ENCODE measurements at regions not wholly inside any gene's neighbourhood (a gene's known extent, or its start where the extent isn't known, plus 50 kb on each side); places are given as distances from the start of the nearest gene placed in this dataset.
"Not testable (repeated sequence)": the region's sequence is repeated elsewhere in the genome, so short reads cannot be mapped to it uniquely, and the experiment has no call there.

DNA sequence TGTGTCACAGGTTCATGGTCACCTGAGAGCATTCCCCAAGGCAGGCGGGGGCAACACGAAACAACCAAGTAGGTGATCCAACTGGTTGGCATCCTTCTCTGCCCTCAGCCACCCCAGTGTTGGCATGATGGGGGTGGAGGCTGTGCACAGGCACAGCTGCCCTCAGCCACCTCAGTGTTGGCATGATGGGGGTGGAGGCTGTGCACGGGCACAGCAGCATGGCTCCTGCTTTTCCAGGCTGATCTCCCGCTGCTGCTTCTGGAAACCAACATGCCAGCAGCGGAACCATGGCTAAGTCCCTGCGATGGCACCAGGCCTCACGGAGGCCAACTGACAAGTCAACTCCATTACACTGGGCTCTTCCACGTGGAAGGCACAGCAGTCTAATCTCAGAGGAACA is 447.8 kb downstream of the PTPRU start:
- Histone ChIP-seq H3K4me1 (ENCODE audit: insufficient read depth, low read length) (no peaks in the 10 kb centered on the region), H3K9me3 (ENCODE audit: low read length) (no peaks in the 10 kb centered on the region), H3K36me3 (ENCODE audit: insufficient read depth, low read length) (no peaks in the 10 kb centered on the region), H3K9ac (ENCODE audit: low read length) (no peak overlapping the region), H3K27ac (ENCODE audit: low read depth, low read length) (no peak overlapping the region), H3K4me3 (ENCODE audit: low read depth in 1 of 2, low read length in 2 of 2) (no peak overlapping the region), H3K27me3 (ENCODE audit: control insufficient read depth in 1 of 2, insufficient read depth in 2 of 2, low read length in 2 of 2) (peaks cover 0 to 14% of the 10 kb centered on the region in 2 donors)

DNA sequence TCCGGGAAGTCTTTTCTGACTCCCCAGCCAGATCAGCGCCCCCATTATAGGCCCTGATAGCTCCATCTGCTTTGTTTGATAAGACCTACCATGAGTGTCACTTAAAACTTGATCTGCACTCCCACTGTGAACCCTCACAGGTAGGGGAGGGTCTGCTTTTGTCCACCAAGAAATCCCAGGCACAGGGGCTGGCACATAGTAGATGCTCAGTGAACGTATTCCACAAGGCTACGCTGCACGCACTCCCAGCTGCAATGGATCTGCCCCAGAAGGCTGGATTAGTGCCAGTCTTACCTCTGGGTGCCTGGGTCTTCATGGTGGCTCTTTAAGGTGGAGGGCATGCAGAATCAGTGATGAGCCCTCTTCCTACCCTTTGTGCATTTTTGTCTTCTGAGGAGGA is 447.1 kb downstream of the PTPRU start:
- H3K36me3 ChIP-seq (ENCODE audit: insufficient read depth, low read length), result no peaks in the 10 kb centered on the region
- H3K27ac ChIP-seq (ENCODE audit: low read depth, low read length), result no peak overlapping the region
- no peak overlapping the region for H3K4me3 ChIP-seq (ENCODE audit: low read depth in 1 of 2, low read length in 2 of 2)
- no peaks in the 10 kb centered on the region for H3K9me3 ChIP-seq (ENCODE audit: low read length)
- H3K4me1 ChIP-seq (ENCODE audit: insufficient read depth, low read length), result no peaks in the 10 kb centered on the region
- H3K9ac ChIP-seq (ENCODE audit: low read length), result no peak overlapping the region
- peaks cover 0 to 11% of the 10 kb centered on the region in 2 donors for H3K27me3 ChIP-seq (ENCODE audit: control insufficient read depth in 1 of 2, insufficient read depth in 2 of 2, low read length in 2 of 2)

DNA sequence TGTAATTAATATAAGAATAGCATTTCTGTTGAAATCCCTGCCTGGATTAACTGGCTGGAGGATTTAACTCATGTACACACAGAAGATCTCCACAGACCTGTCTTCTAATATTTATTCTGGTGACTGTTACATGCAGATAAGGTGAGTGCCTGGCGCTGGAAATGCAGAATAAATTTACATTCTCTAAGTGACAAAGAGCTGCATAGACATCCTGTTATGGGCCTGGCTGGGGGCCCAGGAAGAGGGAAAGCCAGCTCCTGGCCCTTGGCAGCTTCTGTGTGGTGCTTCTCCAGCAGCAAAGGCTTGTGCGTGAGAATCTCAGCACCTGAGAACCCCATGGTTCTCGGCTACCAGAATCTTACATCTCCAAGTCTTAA is 446.6 kb downstream of the PTPRU start:
- H3K4me1 ChIP-seq (ENCODE audit: insufficient read depth, low read length), result no peaks in the 10 kb centered on the region
- H3K27ac ChIP-seq (ENCODE audit: low read depth, low read length), result no peak overlapping the region
- H3K27me3 ChIP-seq (ENCODE audit: control insufficient read depth in 1 of 2, insufficient read depth in 2 of 2, low read length in 2 of 2), result peaks cover 0 to 11% of the 10 kb centered on the region in 2 donors
- H3K36me3 ChIP-seq (ENCODE audit: insufficient read depth, low read length), result no peaks in the 10 kb centered on the region
- H3K4me3 ChIP-seq (ENCODE audit: low read depth in 1 of 2, low read length in 2 of 2), result no peak overlapping the region
- no peaks in the 10 kb centered on the region for H3K9me3 ChIP-seq (ENCODE audit: low read length)
- H3K9ac ChIP-seq (ENCODE audit: low read length), result no peak overlapping the region

- Histone ChIP-seq H3K4me3 (ENCODE audit: low read depth in 1 of 2, low read length in 2 of 2) (no peak overlapping the region), H3K27me3 (ENCODE audit: control insufficient read depth in 1 of 2, insufficient read depth in 2 of 2, low read length in 2 of 2) (peaks cover 0 to 11% of the 10 kb centered on the region in 2 donors), H3K36me3 (ENCODE audit: insufficient read depth, low read length) (no peaks in the 10 kb centered on the region), H3K9me3 (ENCODE audit: low read length) (no peaks in the 10 kb centered on the region), H3K4me1 (ENCODE audit: insufficient read depth, low read length) (no peaks in the 10 kb centered on the region), H3K27ac (ENCODE audit: low read depth, low read length) (no peak overlapping the region), H3K9ac (ENCODE audit: low read length) (no peak overlapping the region)
Measured at GRCh38 chr1:29682171-29682918, 446.0 kb downstream of the PTPRU start.

DNA sequence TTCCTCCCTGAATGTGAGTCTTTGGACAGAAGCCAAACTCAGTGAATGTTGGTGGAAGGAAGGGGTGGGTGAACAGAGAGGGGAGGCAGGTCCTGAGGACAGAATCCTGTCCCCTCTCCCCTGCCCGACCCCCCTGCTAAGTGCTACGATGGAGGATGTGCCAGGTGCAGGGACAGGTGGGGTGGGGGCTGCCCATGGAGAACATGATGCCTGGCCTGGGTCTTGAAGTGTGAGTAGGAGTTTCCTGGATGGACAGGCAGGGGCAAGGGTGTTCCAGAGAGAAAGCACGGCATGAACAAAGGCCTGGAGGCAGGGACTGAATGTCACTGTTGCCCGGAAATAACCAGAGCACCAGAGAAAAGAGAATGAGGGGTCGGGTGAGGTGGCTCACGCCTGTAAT is 445.1 kb downstream of the PTPRU start:
- not testable (repeated sequence) for H3K9ac ChIP-seq (ENCODE audit: low read length); H3K9me3 ChIP-seq (ENCODE audit: low read length); H3K27ac ChIP-seq (ENCODE audit: low read depth, low read length); H3K4me1 ChIP-seq (ENCODE audit: insufficient read depth, low read length); H3K36me3 ChIP-seq (ENCODE audit: insufficient read depth, low read length); H3K4me3 ChIP-seq (ENCODE audit: low read depth in 1 of 2, low read length in 2 of 2)
- peaks cover 0 to 11% of the 10 kb centered on the region in 2 donors for H3K27me3 ChIP-seq (ENCODE audit: control insufficient read depth in 1 of 2, insufficient read depth in 2 of 2, low read length in 2 of 2)

- no peaks in the 10 kb centered on the region for H3K9me3 ChIP-seq (ENCODE audit: low read length)
- no peak overlapping the region for H3K27ac ChIP-seq (ENCODE audit: low read depth, low read length)
- no peaks in the 10 kb centered on the region for H3K4me1 ChIP-seq (ENCODE audit: insufficient read depth, low read length)
- H3K27me3 ChIP-seq (ENCODE audit: control insufficient read depth in 1 of 2, insufficient read depth in 2 of 2, low read length in 2 of 2), result peaks cover 0 to 9% of the 10 kb centered on the region in 2 donors
- no peak overlapping the region for H3K9ac ChIP-seq (ENCODE audit: low read length)
- no peaks in the 10 kb centered on the region for H3K36me3 ChIP-seq (ENCODE audit: insufficient read depth, low read length)
- no peak overlapping the region for H3K4me3 ChIP-seq (ENCODE audit: low read depth in 1 of 2, low read length in 2 of 2)
Measured at GRCh38 chr1:29679828-29680558, 443.7 kb downstream of the PTPRU start.

DNA sequence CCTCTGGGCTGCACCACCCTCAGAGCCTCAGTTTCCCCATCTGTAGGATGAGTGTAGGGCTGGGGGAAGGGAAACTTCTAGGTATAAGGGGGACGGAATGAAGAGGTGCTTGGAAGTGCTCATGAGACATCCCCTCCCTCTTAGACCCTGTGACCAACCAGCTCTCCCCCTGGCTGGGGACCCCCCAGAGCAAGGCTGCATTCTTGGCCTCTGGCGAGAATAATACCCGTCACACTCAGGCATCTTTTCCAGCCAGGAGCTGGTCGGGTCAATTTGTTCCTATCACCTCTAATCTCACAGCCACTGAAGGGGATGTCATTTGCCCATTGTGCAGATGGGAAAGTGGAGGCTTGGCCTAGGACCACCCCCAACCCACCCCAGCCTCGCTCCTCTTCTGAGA is 443.0 kb downstream of the PTPRU start:
- Histone ChIP-seq H3K4me3 (ENCODE audit: low read depth in 1 of 2, low read length in 2 of 2) (no peak overlapping the region), H3K9me3 (ENCODE audit: low read length) (no peaks in the 10 kb centered on the region), H3K36me3 (ENCODE audit: insufficient read depth, low read length) (no peaks in the 10 kb centered on the region), H3K4me1 (ENCODE audit: insufficient read depth, low read length) (no peaks in the 10 kb centered on the region), H3K27me3 (ENCODE audit: control insufficient read depth in 1 of 2, insufficient read depth in 2 of 2, low read length in 2 of 2) (peaks cover 0 to 4% of the 10 kb centered on the region in 2 donors), H3K27ac (ENCODE audit: low read depth, low read length) (no peak overlapping the region), H3K9ac (ENCODE audit: low read length) (no peak overlapping the region)

DNA sequence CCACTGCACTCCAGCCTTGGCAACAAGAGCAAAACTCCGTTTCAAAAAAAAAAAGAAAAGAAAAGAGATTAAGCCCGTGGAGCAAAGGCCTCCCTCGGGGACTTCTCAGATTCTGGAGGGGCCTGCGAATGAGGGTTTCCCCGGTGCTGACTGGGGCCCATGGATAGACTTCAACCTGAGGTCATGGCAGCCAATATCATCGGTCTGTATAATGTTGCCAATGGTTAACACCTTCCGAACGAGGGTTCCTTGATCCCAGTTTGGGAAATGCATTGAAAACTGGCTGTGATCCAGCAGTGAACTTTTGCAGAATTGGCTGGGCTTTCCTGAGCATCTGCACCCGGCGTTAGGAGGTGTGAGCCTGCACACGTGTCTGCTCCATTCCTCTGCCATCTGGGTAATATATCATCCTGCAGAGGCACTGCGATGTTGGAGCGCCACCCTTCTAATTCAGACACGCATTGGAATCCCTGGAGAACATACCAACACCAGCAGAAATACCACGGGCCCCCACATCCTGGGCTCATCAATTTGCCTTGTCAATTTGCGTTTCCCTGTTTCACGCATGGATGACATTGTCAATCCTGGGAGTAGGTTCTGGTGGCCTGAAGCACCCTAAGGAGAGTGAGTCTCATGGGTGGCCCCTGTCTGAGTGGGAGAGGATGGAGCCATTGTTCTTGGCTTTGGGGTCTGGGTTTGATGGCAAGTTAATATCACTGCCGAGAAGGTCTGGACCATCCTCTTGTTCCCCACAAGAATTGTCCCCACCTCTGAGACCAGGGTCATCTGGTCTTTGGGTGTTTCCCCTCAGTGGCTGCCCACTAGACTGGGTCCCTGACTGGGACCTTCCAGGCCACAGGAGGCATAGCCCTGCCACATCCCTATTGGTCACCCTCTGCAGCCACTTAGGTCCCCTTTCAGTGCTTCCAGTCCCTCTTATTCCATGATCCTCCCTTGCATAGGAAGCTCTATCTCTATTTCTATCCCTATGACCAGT is 441.0 kb downstream of the PTPRU start:
- Histone ChIP-seq H3K4me3 (ENCODE audit: low read depth in 1 of 2, low read length in 2 of 2) (no peak overlapping the region), H3K27ac (ENCODE audit: low read depth, low read length) (no peak overlapping the region), H3K9me3 (ENCODE audit: low read length) (no peaks in the 10 kb centered on the region), H3K4me1 (ENCODE audit: insufficient read depth, low read length) (no peaks in the 10 kb centered on the region), H3K27me3 (ENCODE audit: control insufficient read depth in 1 of 2, insufficient read depth in 2 of 2, low read length in 2 of 2) (no peaks in the 10 kb centered on the region), H3K36me3 (ENCODE audit: insufficient read depth, low read length) (no peaks in the 10 kb centered on the region), H3K9ac (ENCODE audit: low read length) (no peak overlapping the region)

DNA sequence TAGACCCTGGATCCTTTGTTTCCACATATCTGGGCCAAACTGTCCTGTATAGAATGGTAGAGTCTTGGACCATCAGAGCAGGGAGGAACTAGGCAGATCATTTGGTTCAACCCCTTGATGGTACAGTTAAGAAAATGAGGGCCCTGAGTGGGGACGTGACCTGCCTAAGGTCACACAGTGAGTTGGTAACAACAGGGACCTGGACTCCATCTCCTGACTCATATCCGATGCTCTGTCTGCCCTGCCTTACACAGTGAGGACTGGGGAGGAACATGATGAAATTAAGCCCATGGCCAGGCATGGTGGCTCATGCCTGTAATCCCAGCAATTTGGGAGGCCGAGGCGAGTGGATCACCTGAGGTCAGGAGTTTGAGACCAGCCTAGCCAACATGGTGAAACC is 440.2 kb downstream of the PTPRU start:
- Histone ChIP-seq H3K36me3 (ENCODE audit: insufficient read depth, low read length) (no peaks in the 10 kb centered on the region), H3K4me1 (ENCODE audit: insufficient read depth, low read length) (no peaks in the 10 kb centered on the region), H3K27ac (ENCODE audit: low read depth, low read length) (no peak overlapping the region), H3K9me3 (ENCODE audit: low read length) (no peaks in the 10 kb centered on the region), H3K27me3 (ENCODE audit: control insufficient read depth in 1 of 2, insufficient read depth in 2 of 2, low read length in 2 of 2) (no peaks in the 10 kb centered on the region), H3K9ac (ENCODE audit: low read length) (no peak overlapping the region), H3K4me3 (ENCODE audit: low read depth in 1 of 2, low read length in 2 of 2) (no peak overlapping the region)

- no peaks in the 10 kb centered on the region for H3K36me3 ChIP-seq (ENCODE audit: insufficient read depth, low read length)
- no peaks in the 10 kb centered on the region for H3K9me3 ChIP-seq (ENCODE audit: low read length)
- no peaks in the 10 kb centered on the region for H3K27me3 ChIP-seq (ENCODE audit: control insufficient read depth in 1 of 2, insufficient read depth in 2 of 2, low read length in 2 of 2)
- no peak overlapping the region for H3K4me3 ChIP-seq (ENCODE audit: low read depth in 1 of 2, low read length in 2 of 2)
- H3K4me1 ChIP-seq (ENCODE audit: insufficient read depth, low read length), result no peaks in the 10 kb centered on the region
- no peak overlapping the region for H3K9ac ChIP-seq (ENCODE audit: low read length)
- no peak overlapping the region for H3K27ac ChIP-seq (ENCODE audit: low read depth, low read length)
Measured at GRCh38 chr1:29675481-29676263, 439.4 kb downstream of the PTPRU start.

Measured in muscle layer of colon (tissue), 2 donors.